ENCODE measurements at regions not wholly inside any gene's neighbourhood (a gene's known extent, or its start where the extent isn't known, plus 50 kb on each side); places are given as distances from the start of the nearest gene placed in this dataset.

GRCh38 chr2:195495351-195495750, 161.7 kb upstream of the SLC39A10 start:
- H3K4me1 Mint-ChIP-seq (ENCODE audit: insufficient read depth, unreplicated experiment): no peaks in the 10 kb centered on the region
- ChIA-PET POLR2A (no interaction called here), CTCF (interaction anchor here (0.6 kb wide), 1 partner anchor 25 kb away, joined by 3 read pairs; no protein-coding TSS in a partner anchor)
- TF ChIP-seq, protein P1, sequence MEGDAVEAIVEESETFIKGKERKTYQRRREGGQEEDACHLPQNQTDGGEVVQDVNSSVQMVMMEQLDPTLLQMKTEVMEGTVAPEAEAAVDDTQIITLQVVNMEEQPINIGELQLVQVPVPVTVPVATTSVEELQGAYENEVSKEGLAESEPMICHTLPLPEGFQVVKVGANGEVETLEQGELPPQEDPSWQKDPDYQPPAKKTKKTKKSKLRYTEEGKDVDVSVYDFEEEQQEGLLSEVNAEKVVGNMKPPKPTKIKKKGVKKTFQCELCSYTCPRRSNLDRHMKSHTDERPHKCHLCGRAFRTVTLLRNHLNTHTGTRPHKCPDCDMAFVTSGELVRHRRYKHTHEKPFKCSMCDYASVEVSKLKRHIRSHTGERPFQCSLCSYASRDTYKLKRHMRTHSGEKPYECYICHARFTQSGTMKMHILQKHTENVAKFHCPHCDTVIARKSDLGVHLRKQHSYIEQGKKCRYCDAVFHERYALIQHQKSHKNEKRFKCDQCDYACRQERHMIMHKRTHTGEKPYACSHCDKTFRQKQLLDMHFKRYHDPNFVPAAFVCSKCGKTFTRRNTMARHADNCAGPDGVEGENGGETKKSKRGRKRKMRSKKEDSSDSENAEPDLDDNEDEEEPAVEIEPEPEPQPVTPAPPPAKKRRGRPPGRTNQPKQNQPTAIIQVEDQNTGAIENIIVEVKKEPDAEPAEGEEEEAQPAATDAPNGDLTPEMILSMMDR (IDR thresholded peaks at IDR 0.05; ENCODE audit: unreplicated experiment): no peak
- H3K36me3 Mint-ChIP-seq (ENCODE audit: insufficient read depth, unreplicated experiment): no peaks in the 10 kb centered on the region
- DNase-seq (ENCODE audit: unreplicated experiment): no peak
- H3K9me3 Mint-ChIP-seq (ENCODE audit: unreplicated experiment): no peaks in the 10 kb centered on the region
- intact Hi-C loops (cut with micrococcal nuclease): loop anchor here (5.0 to 10.0 kb wide), 2 partner anchors 439 to 572 kb away; partner anchors contain the start of gene DNAH7
- no TSS peak for BruUV-seq (replicated peaks)
- no peak overlapping the region for H3K4me3 Mint-ChIP-seq (ENCODE audit: unreplicated experiment)
- H3K27me3 Mint-ChIP-seq (ENCODE audit: insufficient read depth, unreplicated experiment): no peaks in the 10 kb centered on the region
- no peak overlapping the region for H3K27ac Mint-ChIP-seq (ENCODE audit: low read depth, unreplicated experiment)

- no peaks in the 10 kb centered on the region for H3K27me3 Mint-ChIP-seq (ENCODE audit: insufficient read depth, unreplicated experiment)
- no peak overlapping the region for H3K27ac Mint-ChIP-seq (ENCODE audit: low read depth, unreplicated experiment)
- ChIA-PET CTCF (no interaction called here), POLR2A (no interaction called here)
- no peak for DNase-seq (ENCODE audit: unreplicated experiment)
- no peaks in the 10 kb centered on the region for H3K36me3 Mint-ChIP-seq (ENCODE audit: insufficient read depth, unreplicated experiment)
- BruUV-seq (replicated peaks): no TSS peak
- no peaks in the 10 kb centered on the region for H3K9me3 Mint-ChIP-seq (ENCODE audit: unreplicated experiment)
- TF ChIP-seq, protein P1 (IDR thresholded peaks at IDR 0.05; ENCODE audit: unreplicated experiment): no peak
- H3K4me3 Mint-ChIP-seq (ENCODE audit: unreplicated experiment): no peak overlapping the region
- H3K4me1 Mint-ChIP-seq (ENCODE audit: insufficient read depth, unreplicated experiment): no peaks in the 10 kb centered on the region
- intact Hi-C loops (cut with micrococcal nuclease): loop anchor here (10.0 kb wide), 1 partner anchor 440 kb away; no protein-coding TSS in a partner anchor
Measured at GRCh38 chr2:195494451-195494850, 162.6 kb upstream of the SLC39A10 start.

GRCh38 chr2:195493416-195493815, 163.6 kb upstream of the SLC39A10 start:
- intact Hi-C loops (cut with micrococcal nuclease): loop anchor here (10.0 kb wide), 1 partner anchor 441 kb away; no protein-coding TSS in a partner anchor
- TF ChIP-seq, protein P1 (IDR thresholded peaks at IDR 0.05; ENCODE audit: unreplicated experiment): no peak
- no peak overlapping the region for H3K4me3 Mint-ChIP-seq (ENCODE audit: unreplicated experiment)
- no peaks in the 10 kb centered on the region for H3K9me3 Mint-ChIP-seq (ENCODE audit: unreplicated experiment)
- H3K27me3 Mint-ChIP-seq (ENCODE audit: insufficient read depth, unreplicated experiment): no peaks in the 10 kb centered on the region
- BruUV-seq (replicated peaks): no TSS peak
- ChIA-PET CTCF (interaction anchor here (0.5 kb wide), 1 partner anchor 136 kb away, joined by 4 read pairs; no protein-coding TSS in a partner anchor), POLR2A (interaction anchor here (1.3 kb wide), 1 partner anchor 8 kb away, joined by 6 read pairs; no protein-coding TSS in a partner anchor)
- no peaks in the 10 kb centered on the region for H3K36me3 Mint-ChIP-seq (ENCODE audit: insufficient read depth, unreplicated experiment)
- H3K4me1 Mint-ChIP-seq (ENCODE audit: insufficient read depth, unreplicated experiment): no peaks in the 10 kb centered on the region
- no peak overlapping the region for H3K27ac Mint-ChIP-seq (ENCODE audit: low read depth, unreplicated experiment)
- no peak for DNase-seq (ENCODE audit: unreplicated experiment)

DNA sequence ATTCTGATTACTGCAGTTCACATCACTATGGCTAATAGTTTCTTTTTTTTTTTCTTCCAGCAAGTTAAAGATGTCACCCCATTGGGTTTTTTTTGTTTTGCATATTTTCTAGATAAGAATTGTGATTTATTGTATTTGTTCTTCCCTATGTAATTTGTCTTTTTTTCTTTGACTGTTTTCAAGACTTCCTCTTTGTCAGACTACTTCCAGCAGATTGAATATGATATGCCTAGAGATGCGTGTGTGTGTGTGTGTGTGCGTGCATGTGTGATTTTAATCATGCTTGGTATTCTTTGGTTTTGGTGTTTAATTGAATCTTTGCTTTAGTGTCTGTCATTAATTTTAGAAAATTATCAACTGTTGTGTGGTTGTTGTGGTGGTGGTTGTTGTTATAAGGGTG, 166.7 kb upstream of the SLC39A10 start:
- intact Hi-C loops (cut with micrococcal nuclease): loop anchor here (10.0 kb wide), 1 partner anchor 444 kb away; no protein-coding TSS in a partner anchor
- no peak overlapping the region for H3K4me3 Mint-ChIP-seq (ENCODE audit: unreplicated experiment)
- H3K36me3 Mint-ChIP-seq (ENCODE audit: insufficient read depth, unreplicated experiment): no peaks in the 10 kb centered on the region
- CTCF ChIA-PET: interaction anchor here (0.6 to 0.9 kb wide), 3 partner anchors 9 to 1273 kb away, joined by 3 to 4 read pairs (median 3); no protein-coding TSS in a partner anchor
- no peak for DNase-seq (ENCODE audit: unreplicated experiment)
- POLR2A ChIA-PET: no interaction called here
- no peak overlapping the region for H3K27ac Mint-ChIP-seq (ENCODE audit: low read depth, unreplicated experiment)
- BruUV-seq (replicated peaks): no TSS peak
- TF ChIP-seq, protein P1 (IDR thresholded peaks at IDR 0.05; ENCODE audit: unreplicated experiment): no peak
- H3K27me3 Mint-ChIP-seq (ENCODE audit: insufficient read depth, unreplicated experiment): no peaks in the 10 kb centered on the region
- H3K9me3 Mint-ChIP-seq (ENCODE audit: unreplicated experiment): no peaks in the 10 kb centered on the region
- H3K4me1 Mint-ChIP-seq (ENCODE audit: insufficient read depth, unreplicated experiment): peaks cover 6% of the 10 kb centered on the region
